Mucosa of descending colon (tissue), 3 donors: ENCODE measurements at regions not wholly inside any gene's neighbourhood (a gene's known extent, or its start where the extent isn't known, plus 50 kb on each side); places are given as distances from the start of the nearest gene placed in this dataset.
"Not testable (repeated sequence)": the region's sequence is repeated elsewhere in the genome, so short reads cannot be mapped to it uniquely, and the experiment has no call there.

ENCODE experiments used
- ATAC-seq: fragments of 200-7000 bp; cut with Tn5 transposase; one replicate; pipeline ENCODE4 v1.9.1; 2020; ENCODE audit warnings: mild to moderate bottlenecking, moderate library complexity
- DNase-seq, 3 donors: peaks; one replicate each; pipeline ENCODE4 v3.0.0-alpha.2; 2020
- H3K36me3 ChIP-seq: fragments of 200-600 bp; one replicate; pipeline ENCODE4 v1.8.0; 2021; ENCODE audit warnings: low read depth, mild to moderate bottlenecking
- H3K4me1 ChIP-seq: fragments of 200-600 bp; one replicate; pipeline ENCODE4 v1.8.0; 2021; ENCODE audit warnings: low read depth, mild to moderate bottlenecking
- H3K4me3 ChIP-seq: fragments of 200-600 bp; one replicate; pipeline ENCODE4 v1.8.0; 2021; ENCODE audit warnings: mild to moderate bottlenecking
- H3K9me3 ChIP-seq: fragments of 200-600 bp; one replicate; pipeline ENCODE4 v1.8.0; 2021; ENCODE audit warnings: mild to moderate bottlenecking
- CTCF ChIP-seq: fragments of 200-600 bp; IDR thresholded peaks from one replicate; pipeline ENCODE4 v1.8.0; 2022; ENCODE audit warnings: antibody characterized with exemption, mild to moderate bottlenecking
- intact Hi-C, 2 donors: fragments of 100-400 bp; cut with DNase I in 1 of 2; cut with micrococcal nuclease in 1 of 2; formaldehyde crosslinking; loops; one replicate each; pipeline versions ENCODE4 v1.11.0 to v1.11.1; 2022; cut with DNase I, micrococcal nuclease
- donor health status: DM: no; HTN: no; CAD: no; lungs with moderate emphysema.
- donor health status: DM: no; HTN: no; CAD: no.
- donor health status: DM: no; HTN: yes; CAD: no.

DNA sequence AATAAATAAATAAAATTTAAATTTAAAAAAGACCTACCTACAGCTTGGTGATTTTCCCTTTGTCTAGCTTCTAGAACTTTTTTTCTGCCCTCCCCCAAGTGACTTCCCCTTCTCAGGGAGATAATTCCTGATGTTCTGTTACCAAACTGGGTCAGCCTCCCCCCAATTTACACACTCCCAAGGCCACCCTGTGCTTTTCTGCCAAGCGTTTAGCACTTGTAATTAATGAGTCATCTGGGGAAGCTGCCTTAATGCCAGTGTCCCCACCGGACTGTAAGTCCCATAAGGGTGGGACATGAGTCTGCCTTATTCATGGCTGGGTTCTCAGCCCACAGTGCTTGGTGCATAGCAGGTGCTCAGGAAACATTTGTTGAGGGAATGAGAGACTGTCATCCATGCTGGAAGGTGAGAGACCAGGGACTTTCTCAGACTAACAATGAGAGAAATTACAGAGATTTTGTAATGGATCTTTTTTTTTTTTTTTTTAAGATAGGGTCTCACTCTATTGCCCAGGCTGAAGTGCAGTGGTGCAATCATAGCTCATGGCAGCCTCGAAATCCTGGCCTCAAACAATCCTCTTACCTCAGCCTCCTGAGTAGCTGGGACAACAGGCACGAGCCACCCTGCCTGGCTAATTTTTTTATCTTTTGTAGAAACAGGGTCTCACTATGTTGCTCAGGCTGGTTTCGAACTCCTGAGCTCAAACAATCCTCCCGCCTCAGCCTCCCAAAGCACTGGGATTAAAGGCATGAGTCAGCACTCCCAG, 106.8 kb downstream of the PHETA1 start:
- no peak overlapping the region for H3K4me3 ChIP-seq
- H3K4me1 ChIP-seq = no peaks in the 10 kb centered on the region
- TF ChIP-seq CTCF = no peak
- H3K9me3 ChIP-seq = no peaks in the 10 kb centered on the region
- DNase-seq = no peak
- no peak for ATAC-seq
- no peaks in the 10 kb centered on the region for H3K36me3 ChIP-seq
- intact Hi-C loops = no loop called here

DNA sequence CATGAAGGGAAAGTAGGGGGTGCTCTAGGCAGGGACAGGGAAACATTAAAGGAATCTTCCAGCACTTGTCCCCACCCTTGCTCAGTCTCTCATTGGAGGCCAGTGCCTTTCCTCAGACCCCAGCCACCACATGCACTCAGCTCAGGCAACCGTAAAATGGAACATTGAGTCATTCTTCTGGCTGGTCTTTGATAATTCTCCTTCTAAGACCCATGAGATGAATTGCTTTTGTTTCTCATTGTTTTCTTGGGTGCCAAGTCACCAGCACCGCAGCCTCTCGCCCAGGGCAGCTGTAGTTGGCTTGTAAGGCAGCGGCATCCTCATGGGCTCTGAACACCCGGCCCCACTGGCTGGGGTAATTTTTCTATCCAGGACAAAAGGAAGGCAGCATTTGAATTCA, 108.2 kb downstream of the PHETA1 start:
- DNase-seq (no peak), ATAC-seq (no peak)
- no peak for TF ChIP-seq CTCF
- Histone ChIP-seq H3K9me3 (no peaks in the 10 kb centered on the region), H3K36me3 (no peaks in the 10 kb centered on the region), H3K4me1 (no peaks in the 10 kb centered on the region), H3K4me3 (no peak overlapping the region)
- intact Hi-C loops = no loop called here

- Histone ChIP-seq H3K4me3 (no peak overlapping the region), H3K9me3 (no peaks in the 10 kb centered on the region), H3K4me1 (no peaks in the 10 kb centered on the region), H3K36me3 (no peaks in the 10 kb centered on the region)
- no peak for TF ChIP-seq CTCF
- DNase-seq = no peak
- intact Hi-C loops = no loop called here
- no peak for ATAC-seq
These were observed 109.7 kb downstream of the PHETA1 start for GRCh38 chr12:111259231-111259630.

DNA sequence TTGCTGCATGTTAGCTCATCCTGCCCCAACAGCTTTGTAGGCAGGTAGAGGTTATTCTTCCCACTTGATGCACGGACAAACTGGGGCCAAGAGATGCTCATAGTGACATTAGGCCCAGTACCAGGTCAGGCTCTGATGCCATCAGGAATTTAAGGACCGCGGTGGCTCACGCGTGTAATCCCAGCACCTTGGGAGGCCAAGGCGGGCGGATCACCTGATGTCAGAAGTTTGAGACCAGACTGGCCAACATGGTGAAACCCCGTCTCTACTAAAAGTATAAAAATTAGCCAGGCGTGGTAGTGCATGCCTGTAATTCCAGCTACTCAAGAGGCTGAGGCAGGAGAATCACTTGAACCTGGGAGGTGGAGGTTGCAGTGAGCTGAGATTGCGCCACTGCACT, 110.8 kb downstream of the PHETA1 start:
- ATAC-seq, H3K4me3 ChIP-seq, intact Hi-C loops, H3K4me1 ChIP-seq, H3K36me3 ChIP-seq, H3K9me3 ChIP-seq, DNase-seq: not testable (repeated sequence)

DNA sequence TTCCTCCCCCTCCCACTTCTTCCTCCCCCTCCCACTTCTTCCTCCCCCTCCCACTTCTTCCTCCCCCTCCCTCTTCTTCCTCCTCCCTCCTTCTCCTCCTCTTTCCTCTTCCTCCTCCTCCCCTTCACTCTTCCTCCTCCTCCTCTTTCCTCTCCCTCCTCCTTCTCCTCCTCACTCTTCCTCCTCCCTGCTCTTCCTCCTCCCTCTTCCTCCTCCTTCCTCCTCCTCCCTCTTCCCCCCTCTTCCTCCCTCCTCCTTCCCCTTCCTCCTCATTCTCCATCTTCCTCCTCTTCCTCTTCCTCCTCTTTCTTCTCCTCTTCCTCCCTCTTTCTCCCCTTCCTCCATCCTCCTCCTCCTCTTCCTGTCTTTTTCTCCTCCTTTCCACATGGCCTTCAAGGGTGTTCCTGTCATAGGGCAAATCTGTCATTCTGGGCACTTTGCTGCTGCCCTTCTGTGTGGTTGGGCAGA, 111.4 kb downstream of the PHETA1 start:
- H3K4me3 ChIP-seq = no peak overlapping the region
- H3K4me1 ChIP-seq = no peaks in the 10 kb centered on the region
- DNase-seq (no peak), ATAC-seq (no peak)
- no peaks in the 10 kb centered on the region for H3K36me3 ChIP-seq
- no peak for TF ChIP-seq CTCF
- no peaks in the 10 kb centered on the region for H3K9me3 ChIP-seq
- intact Hi-C loops = no loop called here

GRCh38 chr12:111256629-111257434, 112.1 kb downstream of the PHETA1 start:
- no peaks in the 10 kb centered on the region for H3K9me3 ChIP-seq
- no peaks in the 10 kb centered on the region for H3K36me3 ChIP-seq
- ATAC-seq = no peak
- no peak for DNase-seq
- TF ChIP-seq CTCF = no peak
- intact Hi-C loops = no loop called here
- no peak overlapping the region for H3K4me3 ChIP-seq
- no peaks in the 10 kb centered on the region for H3K4me1 ChIP-seq
